ENCODE measurements at regions not wholly inside any gene's neighbourhood (a gene's known extent, or its start where the extent isn't known, plus 50 kb on each side); places are given as distances from the start of the nearest gene placed in this dataset.
A peak's percentile ranks its signal among the peaks of the same experiment; 100 is the strongest.

DNA sequence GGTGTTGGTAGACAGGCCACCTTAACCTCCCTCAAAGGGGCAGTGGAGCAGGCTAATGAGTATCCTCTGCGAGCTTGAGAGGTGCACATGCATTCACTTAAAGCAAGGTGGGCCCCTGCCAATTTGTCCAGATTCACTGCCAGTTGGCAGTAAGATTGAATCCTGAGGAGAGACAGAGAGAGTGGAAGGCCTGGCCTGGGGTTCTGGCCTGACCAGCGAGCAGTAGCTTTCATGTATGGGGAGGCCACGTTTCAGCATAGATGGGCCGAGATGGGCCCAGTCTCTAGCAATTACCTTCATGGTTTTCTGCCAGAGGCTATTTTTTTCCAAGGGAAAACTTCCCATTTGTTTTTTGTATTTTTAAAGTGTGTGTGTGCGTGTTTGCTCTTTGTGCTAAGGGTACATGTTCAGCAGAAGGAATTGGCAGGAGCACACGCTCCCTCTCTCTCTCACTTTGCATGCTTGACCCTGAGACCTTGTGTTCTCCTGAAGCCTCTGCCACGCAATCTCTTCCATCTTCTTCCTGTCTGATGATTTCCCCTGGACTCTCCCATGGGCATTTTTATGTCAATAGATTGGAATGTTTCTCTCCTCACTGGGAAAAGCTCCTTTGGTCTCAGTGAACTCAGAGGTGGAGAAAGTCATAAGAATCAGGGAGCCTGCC is 215.8 kb upstream of the SFRP2 start:
- no CpG with 5 or more reads among the region's 7 CpGs for WGBS (ENCODE audit: extremely low coverage, insufficient coverage, low lambda C conversion rate)
- peak; percentile 13 for DNase-seq

DNA sequence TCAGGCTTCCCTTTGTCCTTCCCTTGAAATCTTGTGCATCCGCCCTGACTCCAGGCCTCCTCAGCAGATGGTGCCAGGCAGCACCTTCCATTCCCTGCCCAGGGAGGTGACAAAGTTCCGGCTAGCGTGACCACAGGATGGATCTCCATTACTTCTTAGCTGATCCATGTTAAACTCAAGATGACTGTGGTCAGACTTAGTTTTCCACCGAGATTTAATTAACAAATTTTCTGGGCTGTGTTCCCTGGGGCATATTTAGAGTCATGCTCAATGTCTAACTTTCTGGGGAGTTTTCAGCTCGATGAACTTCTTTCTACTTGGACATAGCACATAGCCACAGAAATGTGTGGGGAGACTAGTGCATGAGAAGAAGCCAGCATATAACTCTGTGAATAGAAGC is 215.1 kb upstream of the SFRP2 start:
- no peak for DNase-seq

More for the DNA sequence above, 215.8 kb upstream of the SFRP2 start:
- Histone ChIP-seq H4K5ac (ENCODE audit: low read length) (no peak overlapping the region), H3K27ac (ENCODE audit: low read depth, low read length) (no peak overlapping the region), H3K18ac (ENCODE audit: low read length) (no peak overlapping the region), H2BK120ac (ENCODE audit: low read depth, low read length) (no peak overlapping the region), H2BK5ac (ENCODE audit: low read length) (no peak overlapping the region), H3K27me3 (ENCODE audit: insufficient read depth, low read length, poor library complexity) (no peaks in the 10 kb centered on the region), H3K4me2 (ENCODE audit: low read length) (no peak overlapping the region), H3K56ac (ENCODE audit: low read length) (no peak overlapping the region), H2BK15ac (replicated peaks; ENCODE audit: low read depth) (no peak overlapping the region), H3K4me3 (ENCODE audit: low read length) (no peak overlapping the region), H3K23ac (ENCODE audit: low read length) (no peak overlapping the region), H3K79me1 (ENCODE audit: low read length) (no peaks in the 10 kb centered on the region), H3K9ac (ENCODE audit: low read length) (no peak overlapping the region), H3K4ac (ENCODE audit: low read depth, low read length) (no peak overlapping the region), H3K36me3 (ENCODE audit: control insufficient read depth, insufficient read depth, low read length) (no peaks in the 10 kb centered on the region), H2AK5ac (ENCODE audit: low read length) (no peak overlapping the region), H3K79me2 (ENCODE audit: control insufficient read depth, insufficient read depth, low read length) (no peaks in the 10 kb centered on the region), H4K8ac (ENCODE audit: low read depth, low read length) (no peak overlapping the region), H3K4me1 (ENCODE audit: control insufficient read depth, low read depth, low read length) (no peaks in the 10 kb centered on the region)

GRCh38 chr4:154003378-154003777 is 214.5 kb upstream of the SFRP2 start:
- H3K4me2 ChIP-seq (ENCODE audit: low read length): no peak overlapping the region

More for the DNA sequence above, 215.1 kb upstream of the SFRP2 start:
- no peak overlapping the region for H3K4me3 ChIP-seq (ENCODE audit: low read length)
- no peak overlapping the region for H2BK15ac ChIP-seq (replicated peaks; ENCODE audit: low read depth)
- H2BK120ac ChIP-seq (ENCODE audit: low read depth, low read length): no peak overlapping the region
- no peak overlapping the region for H4K5ac ChIP-seq (ENCODE audit: low read length)
- no peaks in the 10 kb centered on the region for H3K4me1 ChIP-seq (ENCODE audit: control insufficient read depth, low read depth, low read length)
- no peak overlapping the region for H4K8ac ChIP-seq (ENCODE audit: low read depth, low read length)
- H2BK5ac ChIP-seq (ENCODE audit: low read length): no peak overlapping the region
- no peak overlapping the region for H3K4ac ChIP-seq (ENCODE audit: low read depth, low read length)
- no peaks in the 10 kb centered on the region for H3K79me1 ChIP-seq (ENCODE audit: low read length)
- no peak overlapping the region for H3K4me2 ChIP-seq (ENCODE audit: low read length)
- H3K56ac ChIP-seq (ENCODE audit: low read length): no peak overlapping the region
- H3K9ac ChIP-seq (ENCODE audit: low read length): no peak overlapping the region
- H2AK5ac ChIP-seq (ENCODE audit: low read length): no peak overlapping the region
- H3K18ac ChIP-seq (ENCODE audit: low read length): no peak overlapping the region
- H3K27ac ChIP-seq (ENCODE audit: low read depth, low read length): no peak overlapping the region
- no CpG with 5 or more reads among the region's 5 CpGs for WGBS (ENCODE audit: extremely low coverage, insufficient coverage, low lambda C conversion rate)
- H3K27me3 ChIP-seq (ENCODE audit: insufficient read depth, low read length, poor library complexity): no peaks in the 10 kb centered on the region
- H3K79me2 ChIP-seq (ENCODE audit: control insufficient read depth, insufficient read depth, low read length): no peaks in the 10 kb centered on the region
- H3K36me3 ChIP-seq (ENCODE audit: control insufficient read depth, insufficient read depth, low read length): no peaks in the 10 kb centered on the region
- H3K23ac ChIP-seq (ENCODE audit: low read length): no peak overlapping the region

DNA sequence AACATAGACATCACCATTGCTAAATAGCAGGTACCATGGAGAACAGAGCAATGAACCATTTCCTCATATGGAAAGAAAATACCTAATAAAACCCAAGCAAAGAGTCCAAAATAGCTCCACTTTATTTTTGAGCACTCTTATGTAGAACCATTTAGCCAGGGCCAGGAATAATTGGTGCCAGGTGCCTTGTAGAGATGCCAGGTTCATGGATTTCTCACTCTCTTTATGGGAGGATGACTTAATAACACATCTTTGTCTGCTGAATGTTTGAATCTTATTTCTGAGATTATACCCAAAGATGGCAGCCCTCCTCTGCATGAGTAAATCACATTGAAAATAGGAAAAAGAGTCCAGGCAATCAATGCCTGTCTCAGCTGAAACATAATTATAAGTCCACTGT is 212.3 kb upstream of the SFRP2 start:
- H3K4me2 ChIP-seq (ENCODE audit: low read length): no peak overlapping the region
- H2AK5ac ChIP-seq (ENCODE audit: low read length): no peak overlapping the region
- no peaks in the 10 kb centered on the region for H3K27me3 ChIP-seq (ENCODE audit: insufficient read depth, low read length, poor library complexity)
- H3K4ac ChIP-seq (ENCODE audit: low read depth, low read length): no peak overlapping the region
- H3K36me3 ChIP-seq (ENCODE audit: control insufficient read depth, insufficient read depth, low read length): no peaks in the 10 kb centered on the region
- no peaks in the 10 kb centered on the region for H3K79me1 ChIP-seq (ENCODE audit: low read length)
- no peak overlapping the region for H3K56ac ChIP-seq (ENCODE audit: low read length)
- H2BK120ac ChIP-seq (ENCODE audit: low read depth, low read length): no peak overlapping the region
- no peak overlapping the region for H3K9ac ChIP-seq (ENCODE audit: low read length)
- no peak overlapping the region for H4K5ac ChIP-seq (ENCODE audit: low read length)
- H3K27ac ChIP-seq (ENCODE audit: low read depth, low read length): no peak overlapping the region
- H3K4me1 ChIP-seq (ENCODE audit: control insufficient read depth, low read depth, low read length): no peaks in the 10 kb centered on the region
- no peak overlapping the region for H3K23ac ChIP-seq (ENCODE audit: low read length)
- no peaks in the 10 kb centered on the region for H3K79me2 ChIP-seq (ENCODE audit: control insufficient read depth, insufficient read depth, low read length)
- DNase-seq: no peak
- H3K4me3 ChIP-seq (ENCODE audit: low read length): no peak overlapping the region
- no peak overlapping the region for H2BK5ac ChIP-seq (ENCODE audit: low read length)
- H4K8ac ChIP-seq (ENCODE audit: low read depth, low read length): no peak overlapping the region
- no peak overlapping the region for H2BK15ac ChIP-seq (replicated peaks; ENCODE audit: low read depth)
- no peak overlapping the region for H3K18ac ChIP-seq (ENCODE audit: low read length)

More at GRCh38 chr4:154003378-154003777, 214.5 kb upstream of the SFRP2 start:
- Histone ChIP-seq H3K4me1 (ENCODE audit: control insufficient read depth, low read depth, low read length) (no peaks in the 10 kb centered on the region), H3K79me1 (ENCODE audit: low read length) (no peaks in the 10 kb centered on the region), H3K4me3 (ENCODE audit: low read length) (no peak overlapping the region), H4K8ac (ENCODE audit: low read depth, low read length) (no peak overlapping the region), H4K5ac (ENCODE audit: low read length) (no peak overlapping the region), H3K18ac (ENCODE audit: low read length) (no peak overlapping the region), H3K9ac (ENCODE audit: low read length) (no peak overlapping the region), H3K27ac (ENCODE audit: low read depth, low read length) (no peak overlapping the region), H3K36me3 (ENCODE audit: control insufficient read depth, insufficient read depth, low read length) (no peaks in the 10 kb centered on the region), H3K56ac (ENCODE audit: low read length) (no peak overlapping the region), H3K23ac (ENCODE audit: low read length) (no peak overlapping the region), H2BK15ac (replicated peaks; ENCODE audit: low read depth) (no peak overlapping the region), H2AK5ac (ENCODE audit: low read length) (no peak overlapping the region), H3K4ac (ENCODE audit: low read depth, low read length) (no peak overlapping the region), H2BK5ac (ENCODE audit: low read length) (no peak overlapping the region), H2BK120ac (ENCODE audit: low read depth, low read length) (no peak overlapping the region), H3K27me3 (ENCODE audit: insufficient read depth, low read length, poor library complexity) (no peaks in the 10 kb centered on the region), H3K79me2 (ENCODE audit: control insufficient read depth, insufficient read depth, low read length) (no peaks in the 10 kb centered on the region)
- DNase-seq: no peak
- WGBS (ENCODE audit: extremely low coverage, insufficient coverage, low lambda C conversion rate): no CpG with 5 or more reads among the region's 1 CpG

- H4K8ac ChIP-seq (ENCODE audit: low read depth, low read length): no peak overlapping the region
- H3K4me1 ChIP-seq (ENCODE audit: control insufficient read depth, low read depth, low read length): no peaks in the 10 kb centered on the region
- H3K79me1 ChIP-seq (ENCODE audit: low read length): no peaks in the 10 kb centered on the region
- H4K5ac ChIP-seq (ENCODE audit: low read length): no peak overlapping the region
- H3K79me2 ChIP-seq (ENCODE audit: control insufficient read depth, insufficient read depth, low read length): no peaks in the 10 kb centered on the region
- no peak overlapping the region for H2BK15ac ChIP-seq (replicated peaks; ENCODE audit: low read depth)
- no peak overlapping the region for H3K4me2 ChIP-seq (ENCODE audit: low read length)
- no peaks in the 10 kb centered on the region for H3K36me3 ChIP-seq (ENCODE audit: control insufficient read depth, insufficient read depth, low read length)
- no peaks in the 10 kb centered on the region for H3K27me3 ChIP-seq (ENCODE audit: insufficient read depth, low read length, poor library complexity)
- no peak overlapping the region for H3K23ac ChIP-seq (ENCODE audit: low read length)
- H3K56ac ChIP-seq (ENCODE audit: low read length): no peak overlapping the region
- no peak for DNase-seq
- no peak overlapping the region for H3K18ac ChIP-seq (ENCODE audit: low read length)
- WGBS (ENCODE audit: extremely low coverage, insufficient coverage, low lambda C conversion rate): no CpG with 5 or more reads among the region's 4 CpGs
- H2BK120ac ChIP-seq (ENCODE audit: low read depth, low read length): no peak overlapping the region
- H2AK5ac ChIP-seq (ENCODE audit: low read length): no peak overlapping the region
- no peak overlapping the region for H2BK5ac ChIP-seq (ENCODE audit: low read length)
- H3K27ac ChIP-seq (ENCODE audit: low read depth, low read length): no peak overlapping the region
- no peak overlapping the region for H3K4ac ChIP-seq (ENCODE audit: low read depth, low read length)
- H3K9ac ChIP-seq (ENCODE audit: low read length): no peak overlapping the region
- H3K4me3 ChIP-seq (ENCODE audit: low read length): no peak overlapping the region
Measured at GRCh38 chr4:153997516-153997915, 208.6 kb upstream of the SFRP2 start.

GRCh38 chr4:153989505-153989904 is 200.6 kb upstream of the SFRP2 start:
- H3K4me2 ChIP-seq (ENCODE audit: low read length): no peak overlapping the region
- H2AK5ac ChIP-seq (ENCODE audit: low read length): no peak overlapping the region
- H4K8ac ChIP-seq (ENCODE audit: low read depth, low read length): no peak overlapping the region
- no peak overlapping the region for H3K27ac ChIP-seq (ENCODE audit: low read depth, low read length)
- H3K4me3 ChIP-seq (ENCODE audit: low read length): no peak overlapping the region
- no peak overlapping the region for H3K4ac ChIP-seq (ENCODE audit: low read depth, low read length)
- H2BK5ac ChIP-seq (ENCODE audit: low read length): no peak overlapping the region
- H3K36me3 ChIP-seq (ENCODE audit: control insufficient read depth, insufficient read depth, low read length): no peaks in the 10 kb centered on the region
- no peak overlapping the region for H2BK120ac ChIP-seq (ENCODE audit: low read depth, low read length)
- no peak overlapping the region for H3K18ac ChIP-seq (ENCODE audit: low read length)
- H3K27me3 ChIP-seq (ENCODE audit: insufficient read depth, low read length, poor library complexity): no peaks in the 10 kb centered on the region
- H3K56ac ChIP-seq (ENCODE audit: low read length): no peak overlapping the region
- H3K79me1 ChIP-seq (ENCODE audit: low read length): no peaks in the 10 kb centered on the region
- H3K23ac ChIP-seq (ENCODE audit: low read length): no peak overlapping the region
- H2BK15ac ChIP-seq (replicated peaks; ENCODE audit: low read depth): no peak overlapping the region
- no peak for DNase-seq
- no peaks in the 10 kb centered on the region for H3K79me2 ChIP-seq (ENCODE audit: control insufficient read depth, insufficient read depth, low read length)
- no peak overlapping the region for H3K9ac ChIP-seq (ENCODE audit: low read length)
- H4K5ac ChIP-seq (ENCODE audit: low read length): no peak overlapping the region
- no peaks in the 10 kb centered on the region for H3K4me1 ChIP-seq (ENCODE audit: control insufficient read depth, low read depth, low read length)
- no CpG with 5 or more reads among the region's 2 CpGs for WGBS (ENCODE audit: extremely low coverage, insufficient coverage, low lambda C conversion rate)

All from mesendoderm (in vitro differentiated cells).